GM13977 (cell line): ENCODE measurements at regions not wholly inside any gene's neighbourhood (a gene's known extent, or its start where the extent isn't known, plus 50 kb on each side); places are given as distances from the start of the nearest gene placed in this dataset.

ENCODE experiments used
- DNase-seq: peaks from one replicate; pipeline ENCODE4 v3.0.0; 2012; ENCODE audit warnings: low spot score
- in situ Hi-C: fragments of 300-500 bp; cut with MboI; formaldehyde crosslinking; loops from one replicate; pipeline ENCODE4 v1.12.0; 2022; ENCODE audit warnings: low sequenced_read_pairs, low pct_unique_long_range_greater_than_20kb, mixed read lengths, inconsistent platforms; ENCODE audit not compliant: unreplicated experiment
- TF ChIP-seq, protein P1 (sequence below): IDR thresholded peaks from 2 replicates; pipeline ENCODE4 v1.5.1; 2012; ENCODE audit warnings: mild to moderate bottlenecking, control low read depth; ENCODE audit not compliant: insufficient read depth; ENCODE audit errors: extremely low read depth, missing control alignments

DNA sequence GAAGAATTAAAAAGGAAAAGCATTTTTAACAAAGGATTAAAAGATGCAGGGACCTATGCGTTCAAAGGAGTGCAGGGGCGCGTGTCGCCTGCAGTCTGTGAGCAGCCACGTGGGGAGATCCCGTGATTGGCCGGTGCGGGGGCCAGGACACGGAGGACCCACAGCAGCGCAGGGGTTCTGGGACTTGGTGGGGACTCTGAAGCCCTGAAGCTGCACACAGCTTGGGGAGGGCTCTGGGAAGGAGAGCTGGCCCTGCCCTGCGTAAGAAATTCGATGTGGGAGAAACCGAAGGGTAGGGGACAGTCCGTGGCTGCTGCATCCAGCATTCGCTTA is 268.1 kb downstream of the KLF6 start:
- TF ChIP-seq, protein P1, sequence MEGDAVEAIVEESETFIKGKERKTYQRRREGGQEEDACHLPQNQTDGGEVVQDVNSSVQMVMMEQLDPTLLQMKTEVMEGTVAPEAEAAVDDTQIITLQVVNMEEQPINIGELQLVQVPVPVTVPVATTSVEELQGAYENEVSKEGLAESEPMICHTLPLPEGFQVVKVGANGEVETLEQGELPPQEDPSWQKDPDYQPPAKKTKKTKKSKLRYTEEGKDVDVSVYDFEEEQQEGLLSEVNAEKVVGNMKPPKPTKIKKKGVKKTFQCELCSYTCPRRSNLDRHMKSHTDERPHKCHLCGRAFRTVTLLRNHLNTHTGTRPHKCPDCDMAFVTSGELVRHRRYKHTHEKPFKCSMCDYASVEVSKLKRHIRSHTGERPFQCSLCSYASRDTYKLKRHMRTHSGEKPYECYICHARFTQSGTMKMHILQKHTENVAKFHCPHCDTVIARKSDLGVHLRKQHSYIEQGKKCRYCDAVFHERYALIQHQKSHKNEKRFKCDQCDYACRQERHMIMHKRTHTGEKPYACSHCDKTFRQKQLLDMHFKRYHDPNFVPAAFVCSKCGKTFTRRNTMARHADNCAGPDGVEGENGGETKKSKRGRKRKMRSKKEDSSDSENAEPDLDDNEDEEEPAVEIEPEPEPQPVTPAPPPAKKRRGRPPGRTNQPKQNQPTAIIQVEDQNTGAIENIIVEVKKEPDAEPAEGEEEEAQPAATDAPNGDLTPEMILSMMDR: no peak
- no peak for DNase-seq
- in situ Hi-C loops: no loop called here

DNA sequence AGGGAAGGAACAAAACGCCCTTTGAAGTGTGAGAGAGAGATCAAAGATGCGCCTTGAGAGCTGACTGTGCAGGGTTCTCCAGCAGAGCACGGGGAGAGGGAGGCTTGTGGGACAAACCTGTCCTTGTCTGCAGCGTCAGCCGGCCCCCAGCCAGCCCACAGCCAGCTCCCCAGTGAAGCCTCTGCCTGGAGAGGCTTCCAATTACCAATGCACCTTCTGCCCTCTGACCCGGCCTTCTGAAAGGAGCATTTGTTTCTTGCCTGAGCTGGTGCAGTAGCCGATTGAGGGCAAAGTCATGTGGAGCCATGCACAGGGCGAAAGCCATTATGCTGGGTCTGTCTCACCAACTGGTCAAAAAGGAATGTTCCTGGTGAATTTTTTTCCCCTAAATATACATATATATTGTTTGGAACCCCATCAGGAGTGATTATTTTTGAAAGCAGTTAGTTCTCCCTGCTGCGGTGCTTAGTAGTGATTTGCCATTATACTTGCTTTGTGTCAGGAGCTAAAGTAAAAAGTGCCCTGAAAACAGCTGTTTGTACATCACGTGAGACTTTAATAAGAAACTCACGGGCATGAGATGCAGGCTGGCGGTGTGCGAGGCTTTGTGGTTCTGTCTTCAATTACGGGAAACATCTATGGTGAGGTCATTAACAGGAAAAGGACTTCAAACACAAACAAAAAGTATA is 268.6 kb downstream of the KLF6 start:
- in situ Hi-C loops: no loop called here
- no peak for DNase-seq
- TF ChIP-seq, protein P1: no peak

DNA sequence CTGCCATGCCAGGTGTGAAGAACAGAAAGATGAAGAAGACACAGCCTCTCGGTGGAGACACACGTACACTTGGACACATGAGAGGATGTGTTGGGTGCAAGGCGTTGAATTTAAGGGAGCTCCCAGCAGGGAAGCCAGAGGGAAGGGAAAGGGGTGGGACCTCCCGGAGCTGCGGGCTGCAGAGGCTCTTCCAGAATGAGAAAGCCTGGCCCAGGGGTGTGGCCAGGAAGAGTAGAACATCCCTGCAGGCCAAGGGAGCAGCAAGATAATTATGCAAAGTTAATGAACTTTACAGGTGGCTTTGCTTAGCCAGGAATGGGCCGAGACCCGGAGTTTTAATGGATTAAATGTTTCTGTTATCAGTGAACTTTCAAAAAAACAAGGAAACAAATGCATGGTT is 270.3 kb downstream of the KLF6 start:
- in situ Hi-C loops: no loop called here
- TF ChIP-seq, protein P1: no peak

DNA sequence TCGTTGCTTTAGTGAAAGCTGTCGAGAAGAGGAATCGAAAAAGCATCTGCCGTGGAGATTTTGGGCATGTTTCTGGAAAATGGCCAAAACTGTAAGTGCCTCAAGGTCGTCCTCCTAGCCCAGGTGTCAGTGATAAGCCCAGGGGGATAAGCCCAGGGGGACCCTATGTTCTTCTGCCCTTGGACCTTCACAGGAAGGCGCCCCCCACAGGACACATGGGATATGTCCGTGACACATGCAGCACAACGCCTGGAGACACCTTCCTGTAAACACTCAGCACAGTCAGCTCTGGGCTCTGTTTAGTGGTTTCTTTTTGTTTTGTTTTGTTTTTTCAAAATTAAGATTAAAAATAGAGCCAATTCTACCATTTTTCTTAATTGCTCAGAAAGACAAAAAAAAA is 272.7 kb downstream of the KLF6 start:
- no peak for DNase-seq
- in situ Hi-C loops: no loop called here
- TF ChIP-seq, protein P1: peak; percentile 10

More for the DNA sequence above, 270.3 kb downstream of the KLF6 start:
- DNase-seq: no peak

DNA sequence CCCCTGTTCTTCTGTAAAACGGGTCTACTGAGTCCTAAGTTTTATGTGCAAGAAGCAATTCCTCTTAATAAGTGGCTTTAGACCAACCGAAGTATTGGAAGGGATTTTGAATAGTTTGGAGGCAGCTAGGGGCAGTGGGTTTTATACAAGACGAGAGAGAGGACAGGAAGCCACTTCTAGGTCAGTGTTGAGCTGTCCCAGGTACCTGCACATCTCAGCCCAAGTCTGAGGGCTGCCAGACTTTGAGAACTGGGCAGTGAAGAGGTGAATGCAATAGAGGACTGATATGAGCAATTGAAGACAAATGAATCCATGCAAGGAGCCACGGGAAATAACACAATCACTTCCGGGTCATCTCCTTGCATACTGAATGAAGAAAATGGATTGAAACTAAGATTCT is 273.5 kb downstream of the KLF6 start:
- in situ Hi-C loops: no loop called here
- TF ChIP-seq, protein P1: no peak
- DNase-seq: no peak

DNA sequence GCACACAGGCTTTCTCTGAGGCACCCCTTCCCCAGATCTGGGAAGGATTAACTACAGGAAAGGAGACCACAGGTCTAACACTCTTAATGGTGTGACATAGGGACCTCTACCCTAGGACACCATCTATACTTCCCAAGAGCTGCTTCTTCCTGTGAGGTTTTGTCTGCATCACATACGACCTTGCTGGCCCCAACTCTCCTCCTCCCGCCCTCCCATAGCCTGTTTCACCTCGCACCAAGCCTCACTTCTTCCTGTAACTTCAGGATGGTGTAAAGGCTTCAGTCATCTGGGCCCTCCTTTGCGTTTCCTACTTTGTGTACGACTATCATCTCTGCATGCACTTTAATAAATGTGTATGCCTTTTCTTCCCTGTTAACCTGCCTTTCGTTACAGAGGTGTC is 274.3 kb downstream of the KLF6 start:
- no peak for DNase-seq
- in situ Hi-C loops: no loop called here
- TF ChIP-seq, protein P1: no peak

DNA sequence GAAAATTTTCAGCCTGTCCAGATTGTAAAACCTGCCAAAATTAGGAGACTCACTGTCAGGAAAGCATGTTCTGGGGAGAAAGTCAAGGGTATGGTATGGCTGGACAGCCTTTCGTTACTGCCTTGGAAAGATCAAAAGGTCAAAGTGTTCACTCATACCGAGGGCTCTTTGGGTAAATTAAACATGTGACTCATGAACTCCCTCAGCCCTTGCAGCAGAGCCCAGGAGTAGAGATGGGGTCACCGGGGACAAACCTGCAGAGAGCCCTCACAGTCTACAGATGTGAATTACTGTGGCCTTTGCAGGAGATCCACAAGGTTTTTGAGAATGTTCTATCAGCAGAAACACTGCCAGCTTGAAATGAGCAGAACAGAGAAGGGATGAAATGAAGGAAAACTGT is 275.7 kb downstream of the KLF6 start:
- TF ChIP-seq, protein P1: no peak
- in situ Hi-C loops: no loop called here
- DNase-seq: no peak
